ENCODE measurements at regions not wholly inside any gene's neighbourhood (a gene's known extent, or its start where the extent isn't known, plus 50 kb on each side); places are given as distances from the start of the nearest gene placed in this dataset.

DNA sequence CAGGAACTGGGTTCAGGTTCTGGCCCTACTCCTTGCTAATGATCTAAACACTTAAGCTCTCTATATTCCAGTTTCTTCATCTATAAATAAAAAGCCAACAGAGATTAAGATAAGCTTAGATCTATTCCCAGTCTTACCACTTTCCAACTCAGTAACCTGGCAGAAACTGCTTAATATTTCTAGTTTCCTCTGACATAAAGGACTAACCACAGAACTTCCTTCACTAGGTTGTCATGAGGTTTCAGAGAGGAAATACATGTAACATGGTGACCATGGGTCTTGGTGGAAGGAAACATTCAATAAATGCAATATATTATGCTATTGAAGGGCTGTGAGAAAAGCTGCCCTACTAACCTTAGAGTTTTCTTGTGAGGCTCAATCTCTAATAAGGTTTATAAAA is 114.4 kb upstream of the PDE1A start:
- H3K4me3 ChIP-seq (ENCODE audit: low read depth, low read length) = no peak overlapping the region
- H3K9me3 ChIP-seq (ENCODE audit: control insufficient read depth, insufficient read depth, low read length) = no peaks in the 10 kb centered on the region
- ChIA-PET POLR2A (no interaction called here), CTCF (no interaction called here)
- no peaks in the 10 kb centered on the region for H3K27me3 ChIP-seq (ENCODE audit: control insufficient read depth, insufficient read depth, low read length)
- TF ChIP-seq, protein P1, sequence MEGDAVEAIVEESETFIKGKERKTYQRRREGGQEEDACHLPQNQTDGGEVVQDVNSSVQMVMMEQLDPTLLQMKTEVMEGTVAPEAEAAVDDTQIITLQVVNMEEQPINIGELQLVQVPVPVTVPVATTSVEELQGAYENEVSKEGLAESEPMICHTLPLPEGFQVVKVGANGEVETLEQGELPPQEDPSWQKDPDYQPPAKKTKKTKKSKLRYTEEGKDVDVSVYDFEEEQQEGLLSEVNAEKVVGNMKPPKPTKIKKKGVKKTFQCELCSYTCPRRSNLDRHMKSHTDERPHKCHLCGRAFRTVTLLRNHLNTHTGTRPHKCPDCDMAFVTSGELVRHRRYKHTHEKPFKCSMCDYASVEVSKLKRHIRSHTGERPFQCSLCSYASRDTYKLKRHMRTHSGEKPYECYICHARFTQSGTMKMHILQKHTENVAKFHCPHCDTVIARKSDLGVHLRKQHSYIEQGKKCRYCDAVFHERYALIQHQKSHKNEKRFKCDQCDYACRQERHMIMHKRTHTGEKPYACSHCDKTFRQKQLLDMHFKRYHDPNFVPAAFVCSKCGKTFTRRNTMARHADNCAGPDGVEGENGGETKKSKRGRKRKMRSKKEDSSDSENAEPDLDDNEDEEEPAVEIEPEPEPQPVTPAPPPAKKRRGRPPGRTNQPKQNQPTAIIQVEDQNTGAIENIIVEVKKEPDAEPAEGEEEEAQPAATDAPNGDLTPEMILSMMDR (IDR thresholded peaks at IDR 0.05; ENCODE audit: low read depth, low read length) = no peak
- no peak for DNase-seq (ENCODE audit: low read depth, low spot score)
- no peak overlapping the region for H3K27ac ChIP-seq (ENCODE audit: low read depth, low read length)

DNA sequence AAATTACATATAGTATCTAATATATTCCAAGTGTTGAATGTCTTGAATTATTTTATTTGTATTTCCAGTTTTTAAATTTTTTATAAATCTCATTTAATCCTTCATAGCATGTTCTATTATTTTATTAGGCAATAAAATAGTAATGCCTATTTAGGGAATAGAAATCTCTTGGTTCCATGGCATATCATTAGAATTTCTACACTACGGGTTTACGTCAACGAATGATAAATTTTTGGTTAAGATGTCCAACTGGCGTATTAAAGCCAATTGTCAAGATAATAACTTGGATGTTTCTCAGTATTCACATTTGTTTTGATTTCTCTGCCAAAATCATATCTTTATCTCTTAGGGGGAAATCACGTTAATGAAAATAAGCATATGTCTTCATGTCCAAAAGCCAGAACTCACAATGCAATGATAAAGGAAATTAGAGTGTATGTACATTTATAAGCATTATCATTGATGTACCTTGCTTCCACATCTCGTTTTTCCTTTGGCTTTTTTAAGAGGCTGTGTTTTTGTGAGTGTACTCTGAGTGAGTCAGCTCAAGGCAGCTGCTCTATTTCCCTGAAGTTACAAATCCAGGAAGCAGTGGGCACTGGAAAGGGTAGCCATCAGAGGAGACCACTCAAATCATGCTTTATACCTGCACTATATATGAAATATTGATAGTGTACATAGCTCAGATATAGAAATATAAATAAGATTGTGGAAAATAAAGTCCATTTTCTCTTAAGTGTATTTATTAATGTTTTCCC is 115.8 kb upstream of the PDE1A start:
- no peak for DNase-seq (ENCODE audit: low read depth, low spot score)
- Histone ChIP-seq H3K4me3 (ENCODE audit: low read depth, low read length) (no peak overlapping the region), H3K9me3 (ENCODE audit: control insufficient read depth, insufficient read depth, low read length) (no peaks in the 10 kb centered on the region), H3K27me3 (ENCODE audit: control insufficient read depth, insufficient read depth, low read length) (no peaks in the 10 kb centered on the region), H3K27ac (ENCODE audit: low read depth, low read length) (no peak overlapping the region)
- POLR2A ChIA-PET = no interaction called here
- CTCF ChIA-PET = no interaction called here
- TF ChIP-seq, protein P1 (IDR thresholded peaks at IDR 0.05; ENCODE audit: low read depth, low read length) = no peak

DNA sequence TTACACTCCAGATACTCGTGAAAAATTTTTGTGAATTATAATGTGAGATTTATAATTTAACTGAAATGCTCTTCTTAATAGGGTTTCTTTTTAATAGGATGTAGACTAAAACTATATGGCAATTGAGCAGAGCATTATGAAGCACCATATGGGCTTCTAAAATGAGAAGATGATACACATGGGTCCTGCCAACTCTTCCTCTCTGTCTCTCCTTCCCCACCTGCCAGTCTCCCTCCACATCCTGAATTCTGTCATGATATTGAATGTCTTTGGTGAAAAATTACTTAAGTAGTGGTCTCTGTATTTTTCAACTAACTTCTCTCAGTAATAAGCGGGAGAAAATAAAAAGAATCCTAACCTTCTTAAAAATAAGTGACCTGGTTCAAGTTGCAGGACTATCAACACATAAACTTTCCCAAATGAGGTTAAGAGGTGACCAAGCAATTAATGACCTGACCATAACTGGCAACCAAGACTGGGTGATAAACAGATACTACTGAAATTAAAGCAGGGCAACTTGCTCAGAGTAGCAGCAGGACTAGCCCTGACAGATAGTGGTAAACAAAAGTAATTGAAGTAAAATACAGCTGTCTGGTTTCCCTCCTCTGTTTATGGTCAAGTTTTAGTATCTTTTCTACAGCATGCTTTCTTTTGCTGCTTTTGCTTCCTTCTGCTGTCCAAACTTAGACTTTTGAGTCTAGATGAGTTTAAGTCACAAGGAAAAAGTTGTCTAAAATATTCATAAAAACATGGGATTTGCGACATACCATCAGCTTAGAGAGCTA is 117.1 kb upstream of the PDE1A start:
- DNase-seq (ENCODE audit: low read depth, low spot score) = no peak

DNA sequence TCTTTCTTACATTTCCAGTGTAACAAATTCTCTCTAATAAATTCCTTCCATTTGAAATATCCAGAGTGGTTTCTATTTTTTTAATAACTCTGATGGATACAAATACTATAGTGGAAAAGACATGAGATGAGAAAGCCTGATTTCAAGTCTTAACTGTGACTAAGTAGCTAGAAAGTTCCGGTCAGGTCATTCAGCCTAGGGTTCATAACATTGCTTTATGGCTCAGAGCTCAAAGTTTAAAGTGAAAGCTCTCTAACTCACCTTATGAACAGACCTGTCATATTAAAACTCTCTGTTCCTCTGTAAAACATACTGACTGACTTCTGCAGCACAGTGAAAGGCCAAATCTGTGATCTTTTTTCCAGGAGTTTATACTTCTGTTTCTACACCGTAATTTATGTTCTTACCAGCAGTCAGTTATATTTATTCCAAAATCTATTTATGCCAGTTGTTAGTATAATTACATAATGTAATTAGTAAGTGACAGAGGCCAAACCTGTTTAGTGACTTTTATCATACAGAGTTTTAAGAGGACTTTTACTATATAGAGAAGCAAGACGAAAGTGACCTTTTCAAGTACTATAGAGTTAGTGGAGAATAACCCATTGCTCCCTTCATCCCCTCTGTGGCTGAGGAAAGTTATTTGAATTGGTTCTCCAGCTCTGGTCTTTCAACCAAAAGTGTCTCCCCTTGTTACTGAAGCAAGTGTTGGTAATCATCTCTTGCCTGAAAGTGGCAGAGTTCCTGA is 118.8 kb upstream of the PDE1A start:
- no peak overlapping the region for H3K4me3 ChIP-seq (ENCODE audit: low read depth, low read length)
- CTCF ChIA-PET = interaction anchor here (0.7 kb wide), 1 partner anchor 641 kb away, joined by 3 read pairs; no protein-coding TSS in a partner anchor
- no peaks in the 10 kb centered on the region for H3K27me3 ChIP-seq (ENCODE audit: control insufficient read depth, insufficient read depth, low read length)
- no peak for DNase-seq (ENCODE audit: low read depth, low spot score)
- TF ChIP-seq, protein P1 (IDR thresholded peaks at IDR 0.05; ENCODE audit: low read depth, low read length) = no peak
- POLR2A ChIA-PET = no interaction called here
- no peak overlapping the region for H3K27ac ChIP-seq (ENCODE audit: low read depth, low read length)
- no peaks in the 10 kb centered on the region for H3K9me3 ChIP-seq (ENCODE audit: control insufficient read depth, insufficient read depth, low read length)

More for the DNA sequence above, 117.1 kb upstream of the PDE1A start:
- ChIA-PET CTCF (no interaction called here), POLR2A (no interaction called here)
- Histone ChIP-seq H3K4me3 (ENCODE audit: low read depth, low read length) (no peak overlapping the region), H3K27ac (ENCODE audit: low read depth, low read length) (no peak overlapping the region), H3K27me3 (ENCODE audit: control insufficient read depth, insufficient read depth, low read length) (no peaks in the 10 kb centered on the region), H3K9me3 (ENCODE audit: control insufficient read depth, insufficient read depth, low read length) (no peaks in the 10 kb centered on the region)
- TF ChIP-seq, protein P1 (IDR thresholded peaks at IDR 0.05; ENCODE audit: low read depth, low read length) = no peak

All from AG04450 (cell line).